Astrocyte (in vitro differentiated cells and primary cell): ENCODE measurements at regions not wholly inside any gene's neighbourhood (a gene's known extent, or its start where the extent isn't known, plus 50 kb on each side); places are given as distances from the start of the nearest gene placed in this dataset.

Experiments used
- DNase-seq: peaks from one replicate; pipeline ENCODE4 v3.0.0-alpha.2; 2010; ENCODE audit warnings: low read depth
- FAIRE-seq: peaks from 2 replicates; lab custom pipeline; 2011; peaks lifted over from hg19 to GRCh38; lab: Jason Lieb, UNC
- H2AFZ ChIP-seq: 2 replicates; pipeline ENCODE4 v1.6.0; 2012; ENCODE audit warnings: low read depth, low read length, inconsistent platforms
- H3K27ac ChIP-seq: 2 replicates; pipeline ENCODE4 v1.5.1; 2011; ENCODE audit warnings: low read depth, low read length, inconsistent platforms
- H3K27me3 ChIP-seq: 2 replicates; pipeline ENCODE4 v1.6.0; 2011; ENCODE audit warnings: low read length, inconsistent platforms; ENCODE audit not compliant: insufficient read depth
- H3K36me3 ChIP-seq: 2 replicates; pipeline ENCODE4 v1.5.1; 2011; ENCODE audit warnings: low read length, inconsistent platforms; ENCODE audit not compliant: insufficient read depth
- H3K4me1 ChIP-seq: 2 replicates; pipeline ENCODE4 v1.5.1; 2011; ENCODE audit warnings: low read length, inconsistent platforms; ENCODE audit not compliant: insufficient read depth
- H3K4me2 ChIP-seq: 2 replicates; pipeline ENCODE4 v1.6.0; 2012; ENCODE audit warnings: low read length, inconsistent platforms
- H3K4me3 ChIP-seq: 2 replicates; pipeline ENCODE4 v1.5.1; 2011; ENCODE audit warnings: low read depth, mild to moderate bottlenecking, low read length, inconsistent platforms; ENCODE audit not compliant: insufficient read depth
- H3K79me2 ChIP-seq: 2 replicates; pipeline ENCODE4 v1.6.0; 2012; ENCODE audit warnings: mild to moderate bottlenecking, low read length, inconsistent platforms; ENCODE audit not compliant: insufficient read depth
- H3K9ac ChIP-seq: 2 replicates; pipeline ENCODE4 v1.6.0; 2012; ENCODE audit warnings: mild to moderate bottlenecking, low read length, inconsistent platforms
- H3K9me3 ChIP-seq: 2 replicates; pipeline ENCODE4 v1.5.1; 2012; ENCODE audit warnings: low read depth, mild to moderate bottlenecking, low read length, inconsistent platforms; ENCODE audit not compliant: insufficient read depth
- H4K20me1 ChIP-seq: 2 replicates; pipeline ENCODE4 v1.6.0; 2012; ENCODE audit warnings: low read length, inconsistent platforms; ENCODE audit not compliant: insufficient read depth
- H3K27ac Mint-ChIP-seq: one replicate; pipeline ENCODE4 v1.8.0; 2021; ENCODE audit warnings: mild to moderate bottlenecking, mixed read lengths; ENCODE audit not compliant: unreplicated experiment
- H3K27me3 Mint-ChIP-seq: one replicate; pipeline ENCODE4 v1.8.0; 2021; ENCODE audit warnings: low read depth, mixed read lengths; ENCODE audit not compliant: unreplicated experiment
- H3K36me3 Mint-ChIP-seq: one replicate; pipeline ENCODE4 v1.8.0; 2021; ENCODE audit warnings: low read depth, mixed read lengths; ENCODE audit not compliant: unreplicated experiment
- H3K4me1 Mint-ChIP-seq: one replicate; pipeline ENCODE4 v1.8.0; 2021; ENCODE audit warnings: low read depth, mixed read lengths; ENCODE audit not compliant: unreplicated experiment
- H3K4me3 Mint-ChIP-seq: one replicate; pipeline ENCODE4 v1.8.0; 2021; ENCODE audit warnings: mild to moderate bottlenecking, moderate library complexity, mixed read lengths; ENCODE audit not compliant: unreplicated experiment
- H3K9me3 Mint-ChIP-seq: one replicate; pipeline ENCODE4 v1.8.0; 2021; ENCODE audit warnings: mild to moderate bottlenecking, mixed read lengths; ENCODE audit not compliant: unreplicated experiment
- CTCF ChIP-seq: IDR thresholded peaks from 2 replicates; pipeline ENCODE4 v1.5.1; 2011; ENCODE audit warnings: low read depth, mild to moderate bottlenecking, inconsistent platforms, low read length, moderate library complexity; ENCODE audit not compliant: insufficient read depth
- EZH2 ChIP-seq: IDR thresholded peaks from 2 replicates; pipeline ENCODE4 v1.6.1; 2012; ENCODE audit warnings: mild to moderate bottlenecking, low read length, inconsistent platforms; ENCODE audit not compliant: insufficient read depth

- Histone ChIP-seq H3K4me1 (peaks cover 33% of the 10 kb centered on the region), H4K20me1 (no peaks in the 10 kb centered on the region), H3K27me3 (no peaks in the 10 kb centered on the region), H3K36me3 (no peaks in the 10 kb centered on the region), H3K9ac (no peak overlapping the region), H3K27ac (peak overlapping the region; percentile 95), H3K4me3 (no peak overlapping the region), H2AFZ (no peak overlapping the region), H3K79me2 (no peaks in the 10 kb centered on the region), H3K4me2 (no peak overlapping the region), H3K9me3 (no peaks in the 10 kb centered on the region)
- Mint-ChIP-seq H3K27me3 (no peaks in the 10 kb centered on the region), H3K27ac (peak overlapping the region; percentile 70), H3K4me3 (no peak overlapping the region), H3K36me3 (no peaks in the 10 kb centered on the region), H3K4me1 (peaks cover 31% of the 10 kb centered on the region), H3K9me3 (peaks cover 2% of the 10 kb centered on the region)
- peak; percentile 79 for FAIRE-seq
- DNase-seq = peak; percentile 80
- TF ChIP-seq EZH2 = no peak
- TF ChIP-seq CTCF = no peak
Measured at GRCh38 chr3:55204417-55204816, 276.6 kb upstream of the LRTM1 start.

GRCh38 chr3:55203546-55203945 lies 275.7 kb upstream of the LRTM1 start:
- DNase-seq = peak; percentile 84
- H3K4me3 ChIP-seq = no peak overlapping the region
- no peak overlapping the region for H2AFZ ChIP-seq
- Mint-ChIP-seq H3K27me3 (no peaks in the 10 kb centered on the region), H3K36me3 (no peaks in the 10 kb centered on the region), H3K9me3 (no peaks in the 10 kb centered on the region), H3K4me3 (no peak overlapping the region), H3K4me1 (peaks cover 40% of the 10 kb centered on the region), H3K27ac (peak overlapping the region; percentile 64)
- H3K36me3 ChIP-seq = no peaks in the 10 kb centered on the region
- no peaks in the 10 kb centered on the region for H3K79me2 ChIP-seq
- peak overlapping the region; percentile 95 for H3K27ac ChIP-seq
- no peaks in the 10 kb centered on the region for H3K27me3 ChIP-seq
- TF ChIP-seq CTCF = no peak
- no peak for TF ChIP-seq EZH2
- H3K9ac ChIP-seq = peak overlapping the region; percentile 73
- peaks cover 41% of the 10 kb centered on the region for H3K4me1 ChIP-seq
- H3K4me2 ChIP-seq = peak overlapping the region; percentile 52
- H3K9me3 ChIP-seq = no peaks in the 10 kb centered on the region
- H4K20me1 ChIP-seq = no peaks in the 10 kb centered on the region
- no peak for FAIRE-seq

GRCh38 chr3:55203006-55203405 lies 275.1 kb upstream of the LRTM1 start:
- H3K9me3 ChIP-seq = no peaks in the 10 kb centered on the region
- Mint-ChIP-seq H3K4me1 (peaks cover 43% of the 10 kb centered on the region), H3K9me3 (no peaks in the 10 kb centered on the region), H3K36me3 (no peaks in the 10 kb centered on the region), H3K27me3 (no peaks in the 10 kb centered on the region), H3K27ac (peak overlapping the region; percentile 64), H3K4me3 (no peak overlapping the region)
- peak overlapping the region; percentile 73 for H3K9ac ChIP-seq
- no peak overlapping the region for H3K4me3 ChIP-seq
- no peaks in the 10 kb centered on the region for H3K36me3 ChIP-seq
- peak; percentile 45 for FAIRE-seq
- no peaks in the 10 kb centered on the region for H4K20me1 ChIP-seq
- H2AFZ ChIP-seq = no peak overlapping the region
- peak overlapping the region; percentile 95 for H3K27ac ChIP-seq
- peak overlapping the region; percentile 52 for H3K4me2 ChIP-seq
- peak; percentile 90 for DNase-seq
- H3K4me1 ChIP-seq = peaks cover 45% of the 10 kb centered on the region
- H3K27me3 ChIP-seq = no peaks in the 10 kb centered on the region
- no peak for TF ChIP-seq CTCF
- no peak for TF ChIP-seq EZH2
- H3K79me2 ChIP-seq = no peaks in the 10 kb centered on the region
